Transverse colon (tissue), 3 donors: ENCODE measurements at regions not wholly inside any gene's neighbourhood (a gene's known extent, or its start where the extent isn't known, plus 50 kb on each side); places are given as distances from the start of the nearest gene placed in this dataset.

ENCODE experiments used
- CTCF ChIP-seq, 5 experiments: fragments of 200-600 bp in 3 of 5; fragments of 450-650 bp in 2 of 5; sonication (generic) in 3 of 5; IDR thresholded peaks; 1 replicate in 2 of 5; 2 replicates in 3 of 5; pipeline ENCODE4 v1.5.1; 2016 to 2017; ENCODE audit warnings: antibody characterized with exemption in 5 of 5, inconsistent platforms in 3 of 5, mild to moderate bottlenecking in 2 of 5, moderate library complexity in 1 of 5
- EP300 ChIP-seq: sonication (generic); formaldehyde crosslinking; IDR thresholded peaks from one replicate; pipeline ENCODE4 v1.6.1; 2017; ENCODE audit warnings: antibody characterized with exemption, low read depth
- POLR2A ChIP-seq: fragments of 450-650 bp; IDR thresholded peaks from one replicate; pipeline ENCODE4 v1.6.1; 2016; ENCODE audit warnings: antibody characterized with exemption, mild to moderate bottlenecking, moderate library complexity

GRCh38 chr2:172232708-172233396, 130.2 kb upstream of the DLX2 start:
- TF ChIP-seq CTCF (IDR thresholded peaks at IDR 0.05) (no peak), POLR2A (no peak), EP300 (no peak)
